Transverse colon (tissue), 4 donors: ENCODE measurements at regions not wholly inside any gene's neighbourhood (a gene's known extent, or its start where the extent isn't known, plus 50 kb on each side); places are given as distances from the start of the nearest gene placed in this dataset.

Experiments used
- DNase-seq: peaks from one replicate; pipeline ENCODE4 v3.0.0-alpha.2; 2019
- H3K27ac ChIP-seq, 4 donors: fragments of 200-600 bp; sonication (generic); 2 replicates each; pipeline ENCODE4 v1.5.1; 2016 to 2018; ENCODE audit warnings: inconsistent platforms in 4 of 4
- H3K27me3 ChIP-seq: fragments of 200-600 bp; sonication (generic); 2 replicates; pipeline ENCODE4 v1.5.1; 2017; ENCODE audit warnings: inconsistent platforms
- H3K36me3 ChIP-seq, 4 donors: fragments of 200-600 bp; sonication (generic); 2 replicates each; pipeline ENCODE4 v1.5.1; 2017 to 2019; ENCODE audit warnings: inconsistent platforms in 4 of 4
- H3K4me1 ChIP-seq, 4 donors: fragments of 200-600 bp; sonication (generic); 2 replicates each; pipeline ENCODE4 v1.5.1; 2017 to 2020; ENCODE audit warnings: inconsistent platforms in 4 of 4
- H3K4me3 ChIP-seq, 4 donors: fragments of 200-600 bp; sonication (generic); 1 replicate in 1 of 4; 2 replicates in 3 of 4; pipeline versions ENCODE4 v1.5.1 to v1.6.1; 2017 to 2019; ENCODE audit warnings: inconsistent platforms in 4 of 4
- H3K9me3 ChIP-seq, 2 donors: fragments of 200-600 bp; sonication (generic); 2 replicates each; pipeline ENCODE4 v1.5.1; 2017 to 2019; ENCODE audit warnings: inconsistent platforms in 2 of 2
- CTCF ChIP-seq, 5 experiments: fragments of 200-600 bp in 3 of 5; fragments of 450-650 bp in 2 of 5; sonication (generic) in 3 of 5; IDR thresholded peaks; 1 replicate in 2 of 5; 2 replicates in 3 of 5; pipeline ENCODE4 v1.5.1; 2016 to 2017; ENCODE audit warnings: antibody characterized with exemption in 5 of 5, inconsistent platforms in 3 of 5, mild to moderate bottlenecking in 2 of 5, moderate library complexity in 1 of 5
- EP300 ChIP-seq: sonication (generic); formaldehyde crosslinking; IDR thresholded peaks from one replicate; pipeline ENCODE4 v1.6.1; 2017; ENCODE audit warnings: antibody characterized with exemption, low read depth
- POLR2A ChIP-seq: fragments of 450-650 bp; IDR thresholded peaks from one replicate; pipeline ENCODE4 v1.6.1; 2016; ENCODE audit warnings: antibody characterized with exemption, mild to moderate bottlenecking, moderate library complexity
- POLR2AphosphoS5 ChIP-seq, 3 donors: sonication (generic); formaldehyde crosslinking; IDR thresholded peaks; one replicate each; pipeline ENCODE4 v1.6.1; 2016; ENCODE audit warnings: antibody characterized with exemption in 3 of 3
- WGBS, 2 donors: methylation state at CpG; one replicate each; pipeline ENCODE4 v1.1.5; 2018; ENCODE audit warnings: low coverage in 1 of 2; 5-methylcytosine and 5-hydroxymethylcytosine counted together
- in situ Hi-C, 4 donors: fragments of 200-750 bp; cut with MboI; loops; one replicate each; pipeline versions ENCODE4 v1.15.0 to v1.15.1; 2017; ENCODE audit warnings: low sequenced_read_pairs in 3 of 4, low pct_ligation_motif_present in 1 of 4, low pct_unique_long_range_greater_than_20kb in 1 of 4
- intact Hi-C: fragments of 100-400 bp; cut with DNase I; formaldehyde crosslinking; loops from one replicate; pipeline ENCODE4 v1.15.1; 2023; ENCODE audit warnings: low total_unique reads

DNA sequence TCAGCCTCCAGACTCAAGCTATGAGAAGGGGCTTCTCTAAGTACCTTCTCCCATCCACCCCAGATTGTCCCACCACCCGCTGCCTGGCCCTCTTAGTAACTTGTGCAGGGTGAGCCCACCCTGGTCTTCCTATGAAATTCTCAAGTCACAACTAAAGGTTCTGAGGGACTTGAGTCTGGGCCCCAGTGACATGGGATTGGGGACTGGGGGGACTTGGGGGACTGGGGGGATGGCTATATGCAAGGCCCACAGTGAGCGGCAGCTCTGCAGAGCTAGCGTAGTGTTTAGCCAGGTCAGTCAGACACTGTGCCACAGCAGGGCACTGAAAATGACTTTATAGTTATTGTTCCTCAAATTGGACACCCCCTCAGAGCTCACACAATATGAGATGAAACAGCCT is 622.3 kb upstream of the CADM1 start:
- H3K9me3 ChIP-seq: no peaks in the 10 kb centered on the region
- in situ Hi-C loops (no loop called here), intact Hi-C loops (no loop called here)
- no peak overlapping the region for H3K27ac ChIP-seq
- H3K27me3 ChIP-seq: no peaks in the 10 kb centered on the region
- H3K4me3 ChIP-seq: no peak overlapping the region
- no peak for DNase-seq
- H3K36me3 ChIP-seq: no peaks in the 10 kb centered on the region
- WGBS, 2 donors: 90% methylated on average over 2 of the region's 3 CpGs; no CpG with 5 or more reads in 1 of the 2 donors
- H3K4me1 ChIP-seq: no peaks in the 10 kb centered on the region
- no peak for TF ChIP-seq CTCF (IDR thresholded peaks at IDR 0.05)

DNA sequence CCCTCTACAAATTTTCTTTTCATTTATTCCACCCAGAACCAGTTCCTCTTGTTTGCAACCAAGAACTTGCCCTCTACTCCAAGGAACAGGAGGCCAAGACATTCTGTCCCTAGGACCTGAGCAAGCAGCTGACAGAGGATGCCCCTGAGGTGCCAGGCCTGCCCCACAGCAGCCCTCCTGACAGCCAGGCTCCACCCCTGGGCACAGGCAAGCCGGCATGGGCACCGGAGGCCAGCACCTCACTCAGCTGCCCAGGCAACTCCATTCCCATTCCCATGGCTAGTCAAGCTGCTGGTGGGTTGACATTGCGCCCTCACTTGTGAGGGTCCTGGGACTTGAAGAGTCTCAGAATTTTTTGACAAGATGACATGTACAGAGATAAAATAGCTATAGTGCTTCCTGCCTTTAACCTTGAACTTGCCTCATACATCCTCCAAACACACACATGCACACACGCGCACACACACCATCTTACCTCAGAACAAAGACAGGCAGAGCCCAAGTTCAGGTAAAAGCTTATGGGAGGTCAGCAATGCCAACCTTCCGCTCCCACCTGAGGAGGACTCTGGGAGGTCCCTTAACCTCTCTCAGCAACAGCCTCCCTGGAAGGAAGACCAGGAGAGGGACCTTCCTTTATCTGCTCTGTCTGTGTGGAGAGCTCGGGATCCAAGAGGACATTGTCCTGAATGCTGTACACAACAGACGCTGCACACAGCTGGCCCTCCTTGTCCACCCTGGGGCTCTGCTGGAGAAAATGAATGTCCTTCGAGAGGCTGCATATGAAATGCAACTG is 620.9 kb upstream of the CADM1 start:
- no peak overlapping the region for H3K4me3 ChIP-seq
- TF ChIP-seq EP300: no peak
- no peak for TF ChIP-seq CTCF (IDR thresholded peaks at IDR 0.05)
- TF ChIP-seq POLR2AphosphoS5 (IDR thresholded peaks at IDR 0.05): no peak
- no peak for TF ChIP-seq POLR2A
- no peaks in the 10 kb centered on the region for H3K36me3 ChIP-seq
- WGBS, 2 donors: 67 to 78% methylated on average over 1 to 9 of the region's 9 CpGs
- in situ Hi-C loops: no loop called here
- no peaks in the 10 kb centered on the region for H3K9me3 ChIP-seq
- no peak overlapping the region for H3K27ac ChIP-seq
- intact Hi-C loops: no loop called here
- no peaks in the 10 kb centered on the region for H3K4me1 ChIP-seq
- H3K27me3 ChIP-seq: no peaks in the 10 kb centered on the region
- no peak for DNase-seq

- H3K27me3 ChIP-seq: no peaks in the 10 kb centered on the region
- in situ Hi-C loops: no loop called here
- H3K27ac ChIP-seq: no peak overlapping the region
- no peak for DNase-seq
- no peaks in the 10 kb centered on the region for H3K4me1 ChIP-seq
- intact Hi-C loops: no loop called here
- 89% methylated on average over 5 of the region's 5 CpGs; no CpG with 5 or more reads in 1 of the 2 donors for WGBS, 2 donors
- no peaks in the 10 kb centered on the region for H3K9me3 ChIP-seq
- H3K36me3 ChIP-seq: no peaks in the 10 kb centered on the region
- H3K4me3 ChIP-seq: no peak overlapping the region
- TF ChIP-seq POLR2A: no peak
- TF ChIP-seq CTCF (IDR thresholded peaks at IDR 0.05): no peak
- TF ChIP-seq POLR2AphosphoS5 (IDR thresholded peaks at IDR 0.05): no peak
- TF ChIP-seq EP300: no peak
Measured at GRCh38 chr11:116123739-116124138, 619.5 kb upstream of the CADM1 start.

- in situ Hi-C loops: no loop called here
- WGBS, 2 donors: 91 to 94% methylated on average over 2 to 8 of the region's 8 CpGs
- Histone ChIP-seq H3K27ac (no peak overlapping the region), H3K9me3 (no peaks in the 10 kb centered on the region), H3K4me1 (no peaks in the 10 kb centered on the region), H3K27me3 (no peaks in the 10 kb centered on the region), H3K36me3 (no peaks in the 10 kb centered on the region), H3K4me3 (no peak overlapping the region)
- TF ChIP-seq POLR2A: no peak
- TF ChIP-seq EP300: no peak
- no peak for TF ChIP-seq CTCF (IDR thresholded peaks at IDR 0.05)
- TF ChIP-seq POLR2AphosphoS5 (IDR thresholded peaks at IDR 0.05): no peak
- intact Hi-C loops: no loop called here
- DNase-seq: no peak
Measured at GRCh38 chr11:116122697-116123472, 618.7 kb upstream of the CADM1 start.
